Ovary (tissue), 3 donors: ENCODE measurements at regions not wholly inside any gene's neighbourhood (a gene's known extent, or its start where the extent isn't known, plus 50 kb on each side); places are given as distances from the start of the nearest gene placed in this dataset.

Experiments
- CTCF ChIP-seq, 3 donors: fragments of 450-650 bp in 2 of 3; fragments of 200-600 bp in 1 of 3; IDR thresholded peaks; one replicate each; pipeline versions ENCODE4 v1.5.1 to v1.8.0; 2016 to 2022; ENCODE audit warnings: antibody characterized with exemption in 3 of 3, mild to moderate bottlenecking in 1 of 3
- POLR2A ChIP-seq: fragments of 450-650 bp; IDR thresholded peaks from one replicate; pipeline ENCODE4 v1.6.1; 2017; ENCODE audit warnings: antibody characterized with exemption, mild to moderate bottlenecking, moderate library complexity
- donor health status: DM: no; HTN: no; CAD: no.

DNA sequence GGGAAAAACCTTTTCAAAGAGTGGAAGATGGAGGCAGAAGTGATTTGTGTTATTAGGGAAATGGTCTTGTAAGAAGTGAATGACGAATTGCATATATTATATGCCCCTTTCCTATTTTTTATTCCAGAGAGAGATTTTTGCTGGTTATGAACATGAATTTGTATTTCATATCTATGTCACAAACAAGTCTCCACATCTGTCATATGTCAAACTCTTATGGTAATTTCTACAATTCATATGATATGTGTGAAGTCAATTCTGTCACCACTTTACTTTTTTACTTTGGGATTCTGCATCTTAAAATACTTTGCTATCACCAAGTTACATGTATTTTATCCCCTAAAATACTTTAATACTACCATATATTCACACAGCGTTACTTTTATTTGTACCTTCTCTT is 594.2 kb upstream of the ARPP21 start:
- TF ChIP-seq CTCF (IDR thresholded peaks at IDR 0.05) (no peak), POLR2A (no peak)
